Vagina (tissue), 2 donors: ENCODE measurements at regions not wholly inside any gene's neighbourhood (a gene's known extent, or its start where the extent isn't known, plus 50 kb on each side); places are given as distances from the start of the nearest gene placed in this dataset.

Source experiments
- DNase-seq, 2 donors: peaks; one replicate each; pipeline ENCODE4 v3.0.0-alpha.2; 2017; ENCODE audit errors: extremely low spot score in 2 of 2
- H3K27ac ChIP-seq: fragments of 200-600 bp; sonication (generic); one replicate; pipeline ENCODE4 v1.5.1; 2019
- H3K27me3 ChIP-seq: fragments of 200-600 bp; sonication (generic); one replicate; pipeline ENCODE4 v1.5.1; 2019
- H3K36me3 ChIP-seq, 2 donors: fragments of 200-600 bp; sonication (generic); one replicate each; pipeline ENCODE4 v1.5.1; 2017 to 2019
- H3K4me1 ChIP-seq: fragments of 200-600 bp; sonication (generic); one replicate; pipeline ENCODE4 v1.5.1; 2019
- H3K4me3 ChIP-seq, 2 donors: fragments of 200-600 bp; sonication (generic); 1 replicate in 1 of 2; 2 replicates in 1 of 2; pipeline ENCODE4 v1.5.1; 2016 to 2019
- H3K9me3 ChIP-seq: fragments of 200-600 bp; sonication (generic); one replicate; pipeline ENCODE4 v1.5.1; 2019
- POLR2A ChIP-seq, 2 donors: fragments of 450-650 bp; IDR thresholded peaks; one replicate each; pipeline ENCODE4 v1.6.1; 2017; ENCODE audit warnings: antibody characterized with exemption in 2 of 2, mild to moderate bottlenecking in 2 of 2, moderate library complexity in 2 of 2
- POLR2AphosphoS5 ChIP-seq, 2 donors: sonication (generic); formaldehyde crosslinking; IDR thresholded peaks; one replicate each; pipeline ENCODE4 v1.9.0; 2017; ENCODE audit warnings: antibody characterized with exemption in 2 of 2, mild to moderate bottlenecking in 2 of 2, low read depth in 1 of 2; ENCODE audit not compliant: insufficient read depth in 1 of 2
- intact Hi-C: fragments of 100-400 bp; cut with DNase I; formaldehyde crosslinking; loops from one replicate; pipeline ENCODE4 v1.15.1; 2023
- TF ChIP-seq, protein P1 (sequence below), 3 experiments: fragments of 450-650 bp in 2 of 3; fragments of 200-600 bp in 1 of 3; sonication (generic) in 1 of 3; IDR thresholded peaks; one replicate each; pipeline ENCODE4 v1.5.1; 2017 to 2019; ENCODE audit warnings: antibody characterized with exemption in 3 of 3, mild to moderate bottlenecking in 2 of 3, moderate library complexity in 2 of 3

DNA sequence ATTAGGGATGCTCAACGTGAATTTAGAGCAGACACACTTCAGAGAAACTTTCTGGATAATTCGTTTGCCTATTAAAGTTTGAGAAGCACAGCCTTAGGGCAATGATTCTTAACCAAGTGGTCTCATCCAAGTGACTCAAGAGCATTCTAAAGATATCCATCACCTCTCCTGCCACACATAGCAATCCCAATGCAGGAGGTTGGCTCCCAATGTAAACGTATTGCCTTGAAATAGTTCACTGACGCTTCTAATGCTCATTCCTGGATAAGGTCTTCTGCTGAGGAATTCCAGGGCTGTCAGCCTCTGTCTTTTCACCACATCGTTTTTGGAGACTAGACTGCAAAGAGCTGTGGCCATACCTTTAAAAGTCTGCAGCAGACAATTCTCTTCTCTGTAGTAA lies 279.8 kb upstream of the DACH1 start:
- H3K27me3 ChIP-seq, result no peaks in the 10 kb centered on the region
- no peaks in the 10 kb centered on the region for H3K9me3 ChIP-seq
- H3K36me3 ChIP-seq, result no peaks in the 10 kb centered on the region
- no peak overlapping the region for H3K4me3 ChIP-seq
- no peak for DNase-seq
- peaks cover 3% of the 10 kb centered on the region for H3K4me1 ChIP-seq
- no peak for TF ChIP-seq POLR2A (IDR thresholded peaks at IDR 0.05)
- H3K27ac ChIP-seq, result no peak overlapping the region
- intact Hi-C loops, result no loop called here

DNA sequence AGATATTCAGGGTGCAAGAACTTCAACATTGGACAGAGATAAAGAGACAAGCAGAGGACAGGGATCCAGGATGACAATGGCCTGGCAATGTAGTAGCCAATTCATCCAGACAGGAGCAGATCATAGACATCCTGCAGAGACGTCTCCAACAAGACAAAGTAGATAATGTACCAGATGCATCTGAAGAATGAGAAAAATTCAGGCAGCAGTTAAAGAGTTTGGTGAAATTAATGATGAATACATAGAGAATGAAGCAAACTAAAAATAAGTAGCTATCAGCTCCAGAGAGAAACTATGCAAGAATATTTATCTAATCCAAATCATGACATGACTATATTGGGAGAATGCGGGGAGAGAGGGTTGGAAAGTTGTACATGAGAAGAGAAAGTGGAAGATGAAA lies 278.4 kb upstream of the DACH1 start:
- TF ChIP-seq POLR2AphosphoS5 (IDR thresholded peaks at IDR 0.05; ENCODE audit: insufficient read depth in 1 of 2, low read depth in 1 of 2) (no peak), POLR2A (IDR thresholded peaks at IDR 0.05) (no peak)
- TF ChIP-seq, protein P1, sequence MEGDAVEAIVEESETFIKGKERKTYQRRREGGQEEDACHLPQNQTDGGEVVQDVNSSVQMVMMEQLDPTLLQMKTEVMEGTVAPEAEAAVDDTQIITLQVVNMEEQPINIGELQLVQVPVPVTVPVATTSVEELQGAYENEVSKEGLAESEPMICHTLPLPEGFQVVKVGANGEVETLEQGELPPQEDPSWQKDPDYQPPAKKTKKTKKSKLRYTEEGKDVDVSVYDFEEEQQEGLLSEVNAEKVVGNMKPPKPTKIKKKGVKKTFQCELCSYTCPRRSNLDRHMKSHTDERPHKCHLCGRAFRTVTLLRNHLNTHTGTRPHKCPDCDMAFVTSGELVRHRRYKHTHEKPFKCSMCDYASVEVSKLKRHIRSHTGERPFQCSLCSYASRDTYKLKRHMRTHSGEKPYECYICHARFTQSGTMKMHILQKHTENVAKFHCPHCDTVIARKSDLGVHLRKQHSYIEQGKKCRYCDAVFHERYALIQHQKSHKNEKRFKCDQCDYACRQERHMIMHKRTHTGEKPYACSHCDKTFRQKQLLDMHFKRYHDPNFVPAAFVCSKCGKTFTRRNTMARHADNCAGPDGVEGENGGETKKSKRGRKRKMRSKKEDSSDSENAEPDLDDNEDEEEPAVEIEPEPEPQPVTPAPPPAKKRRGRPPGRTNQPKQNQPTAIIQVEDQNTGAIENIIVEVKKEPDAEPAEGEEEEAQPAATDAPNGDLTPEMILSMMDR (IDR thresholded peaks at IDR 0.05), result no peak
- peaks cover 3% of the 10 kb centered on the region for H3K4me1 ChIP-seq
- no peaks in the 10 kb centered on the region for H3K27me3 ChIP-seq
- no peaks in the 10 kb centered on the region for H3K9me3 ChIP-seq
- no peak overlapping the region for H3K27ac ChIP-seq
- H3K36me3 ChIP-seq, result no peaks in the 10 kb centered on the region
- DNase-seq, result no peak
- intact Hi-C loops, result no loop called here
- no peak overlapping the region for H3K4me3 ChIP-seq

DNA sequence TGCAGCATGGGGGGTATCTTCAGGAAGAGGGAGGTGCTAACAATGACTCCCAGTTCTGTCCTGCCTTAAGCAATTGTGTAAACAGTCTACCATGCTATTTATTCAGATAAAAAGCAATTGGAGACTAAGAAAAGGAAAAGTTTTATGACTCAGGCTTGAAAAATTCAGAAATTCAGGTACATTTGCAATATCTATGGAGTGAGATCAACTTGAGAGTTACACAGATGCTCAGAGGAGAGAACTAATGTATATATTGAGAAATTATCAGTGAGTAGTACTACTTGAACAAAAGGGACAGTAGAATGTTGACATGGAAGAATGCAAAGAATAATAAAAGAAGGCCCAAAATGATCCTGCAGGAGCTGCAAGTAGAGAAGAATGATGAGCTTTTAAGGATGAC lies 277.6 kb upstream of the DACH1 start:
- Histone ChIP-seq H3K36me3 (no peaks in the 10 kb centered on the region), H3K27me3 (no peaks in the 10 kb centered on the region), H3K9me3 (no peaks in the 10 kb centered on the region), H3K4me1 (peaks cover 3% of the 10 kb centered on the region), H3K4me3 (no peak overlapping the region), H3K27ac (no peak overlapping the region)
- TF ChIP-seq, protein P1 (IDR thresholded peaks at IDR 0.05), result no peak
- intact Hi-C loops, result no loop called here
- DNase-seq, result no peak

DNA sequence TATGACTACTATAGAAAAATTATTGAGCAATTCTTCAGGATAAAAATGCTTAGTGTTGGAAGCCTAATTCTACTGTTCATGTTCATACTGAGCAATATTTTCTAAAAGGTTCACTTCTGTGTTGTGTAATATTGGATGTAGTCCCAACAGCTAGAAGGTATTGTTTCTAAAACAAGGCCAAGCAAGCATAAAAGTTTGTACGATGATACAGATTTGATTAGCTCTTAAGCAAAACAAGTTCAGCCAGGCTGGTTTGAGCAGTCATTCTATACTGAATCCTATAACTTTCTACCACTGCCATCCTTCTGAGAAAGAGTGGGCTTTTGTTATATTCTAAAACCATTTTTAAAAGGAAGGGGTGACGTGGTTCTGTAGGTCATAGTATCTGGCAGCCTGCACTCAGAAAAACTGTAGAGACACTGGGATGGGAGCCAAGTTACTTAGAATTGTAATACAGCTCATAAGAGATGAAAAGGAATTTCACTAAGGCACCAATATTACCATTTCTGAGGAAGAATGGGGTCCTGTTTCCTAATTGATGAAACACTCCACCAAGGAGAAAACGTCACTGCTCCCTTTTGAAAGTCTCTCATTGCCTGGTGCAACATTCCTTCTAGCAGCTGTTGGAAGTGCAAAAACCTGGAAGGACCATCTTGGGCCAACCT lies 275.0 kb upstream of the DACH1 start:
- H3K36me3 ChIP-seq, result no peaks in the 10 kb centered on the region
- H3K27ac ChIP-seq, result no peak overlapping the region
- no peaks in the 10 kb centered on the region for H3K27me3 ChIP-seq
- intact Hi-C loops, result no loop called here
- no peaks in the 10 kb centered on the region for H3K9me3 ChIP-seq
- no peak for DNase-seq
- peaks cover 3% of the 10 kb centered on the region for H3K4me1 ChIP-seq
- H3K4me3 ChIP-seq, result no peak overlapping the region
- TF ChIP-seq POLR2AphosphoS5 (IDR thresholded peaks at IDR 0.05; ENCODE audit: insufficient read depth in 1 of 2, low read depth in 1 of 2) (peak in 1 of 2 donors; percentile 49), POLR2A (IDR thresholded peaks at IDR 0.05) (no peak)

DNA sequence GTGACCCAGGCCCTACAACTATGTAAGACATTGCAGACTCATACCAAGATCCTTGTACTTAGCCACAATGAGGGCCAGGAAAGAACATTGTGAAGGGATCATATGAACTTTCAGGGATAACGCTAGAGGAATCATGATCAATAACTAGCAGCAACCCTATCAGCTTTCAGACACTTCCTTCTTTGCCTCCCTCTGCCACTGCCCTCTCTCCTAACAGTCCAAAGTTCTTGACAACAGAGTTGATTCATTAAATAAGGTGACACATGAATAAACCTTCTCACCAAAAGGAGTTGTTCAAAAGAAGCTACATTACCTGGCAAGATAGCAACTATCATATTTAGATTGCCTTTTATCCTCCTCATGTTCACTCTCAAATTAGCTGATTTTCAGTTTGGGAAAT lies 272.2 kb upstream of the DACH1 start:
- intact Hi-C loops, result no loop called here
- H3K4me1 ChIP-seq, result peaks cover 3% of the 10 kb centered on the region
- no peaks in the 10 kb centered on the region for H3K27me3 ChIP-seq

DNA sequence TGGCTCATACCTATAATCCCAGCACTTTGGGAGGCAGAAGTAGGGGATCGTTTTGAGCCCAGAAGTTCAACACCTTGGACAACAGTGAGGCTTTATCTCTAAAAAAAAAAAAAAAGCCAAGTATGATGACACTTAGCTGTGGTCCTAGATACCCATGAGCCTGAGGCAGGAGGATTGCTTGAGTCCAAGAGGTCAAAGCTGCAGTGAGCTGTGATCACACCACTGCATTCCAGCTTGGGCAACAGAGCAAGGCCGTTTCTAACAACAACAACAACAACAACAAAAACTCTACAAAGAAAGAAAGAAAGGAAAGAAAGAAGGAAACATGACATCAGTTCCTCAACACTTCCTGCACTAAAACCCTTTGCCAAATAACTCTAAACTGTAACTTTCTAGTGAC lies 265.1 kb upstream of the DACH1 start:
- no peak for DNase-seq
- intact Hi-C loops, result no loop called here
- TF ChIP-seq POLR2A (IDR thresholded peaks at IDR 0.05) (no peak), POLR2AphosphoS5 (IDR thresholded peaks at IDR 0.05; ENCODE audit: insufficient read depth in 1 of 2, low read depth in 1 of 2) (no peak)
- TF ChIP-seq, protein P1 (IDR thresholded peaks at IDR 0.05), result no peak
- Histone ChIP-seq H3K4me3 (no peak overlapping the region), H3K27ac (no peak overlapping the region), H3K27me3 (no peaks in the 10 kb centered on the region), H3K4me1 (no peaks in the 10 kb centered on the region), H3K36me3 (no peaks in the 10 kb centered on the region), H3K9me3 (no peaks in the 10 kb centered on the region)

More for the DNA sequence above, 272.2 kb upstream of the DACH1 start:
- TF ChIP-seq POLR2A (IDR thresholded peaks at IDR 0.05) (no peak), POLR2AphosphoS5 (IDR thresholded peaks at IDR 0.05; ENCODE audit: insufficient read depth in 1 of 2, low read depth in 1 of 2) (no peak)
- TF ChIP-seq, protein P1 (IDR thresholded peaks at IDR 0.05), result no peak
- Histone ChIP-seq H3K27ac (no peak overlapping the region), H3K4me3 (no peak overlapping the region), H3K9me3 (no peaks in the 10 kb centered on the region), H3K36me3 (no peaks in the 10 kb centered on the region)
- no peak for DNase-seq
